Right lobe of liver (tissue), 6 donors: ENCODE measurements at regions not wholly inside any gene's neighbourhood (a gene's known extent, or its start where the extent isn't known, plus 50 kb on each side); places are given as distances from the start of the nearest gene placed in this dataset.
"Not testable (repeated sequence)": the region's sequence is repeated elsewhere in the genome, so short reads cannot be mapped to it uniquely, and the experiment has no call there.

Source experiments
- ATAC-seq, 4 donors: fragments of 200-7000 bp; cut with Tn5 transposase; one replicate each; pipeline ENCODE4 v1.9.1; 2020; ENCODE audit warnings: mild to moderate bottlenecking in 4 of 4, moderate library complexity in 4 of 4
- DNase-seq, 3 donors: peaks; one replicate each; pipeline ENCODE4 v3.0.0-alpha.2; 2020
- H3K27ac ChIP-seq, 3 donors: fragments of 200-600 bp; one replicate each; pipeline ENCODE4 v1.8.0; 2022
- H3K27me3 ChIP-seq, 2 donors: fragments of 200-600 bp; one replicate each; pipeline ENCODE4 v1.8.0; 2022
- H3K36me3 ChIP-seq, 4 donors: fragments of 200-600 bp; sonication (generic) in 1 of 4; one replicate each; pipeline versions ENCODE4 v1.5.1 to v1.8.0; 2017 to 2022; ENCODE audit warnings: control low read depth in 1 of 4
- H3K4me1 ChIP-seq, 4 donors: fragments of 200-600 bp; sonication (generic) in 1 of 4; one replicate each; pipeline versions ENCODE4 v1.5.1 to v1.8.0; 2017 to 2022; ENCODE audit warnings: control low read depth in 1 of 4
- H3K4me3 ChIP-seq, 3 donors: fragments of 200-600 bp; one replicate each; pipeline ENCODE4 v1.8.0; 2022
- H3K9me3 ChIP-seq, 4 donors: fragments of 200-600 bp; sonication (generic) in 1 of 4; one replicate each; pipeline versions ENCODE4 v1.5.1 to v1.8.0; 2017 to 2022; ENCODE audit warnings: control low read depth in 1 of 4
- POLR2A ChIP-seq: fragments of 450-650 bp; IDR thresholded peaks from one replicate; pipeline ENCODE4 v1.6.1; 2017; ENCODE audit warnings: antibody characterized with exemption, mild to moderate bottlenecking
- WGBS: methylation state at CpG from one replicate; pipeline ENCODE4 v1.1.6; 2018; ENCODE audit warnings: low coverage, low lambda C conversion rate; ENCODE audit not compliant: insufficient coverage; ENCODE audit errors: missing lambda C conversion rate; 5-methylcytosine and 5-hydroxymethylcytosine counted together
- intact Hi-C, 2 donors: fragments of 100-400 bp; cut with DNase I; formaldehyde crosslinking; loops; one replicate each; pipeline versions ENCODE4 v1.11.2 to v1.14.1; 2022
- TF ChIP-seq, protein P1 (sequence below), 4 donors: fragments of 200-600 bp in 3 of 4; fragments of 450-650 bp in 1 of 4; IDR thresholded peaks; one replicate each; pipeline versions ENCODE4 v1.5.1 to v1.8.0; 2016 to 2022; ENCODE audit warnings: antibody characterized with exemption in 4 of 4, mild to moderate bottlenecking in 2 of 4
- donor health status: DM: no; HTN: yes; CAD: no.
- donor health status: DM: no; HTN: no; CAD: no.
- donor health status: DM: no; HTN: no; CAD: no.
- donor health status: DM: no; HTN: yes; CAD: no.
- donor health status: DM: no; HTN: yes; CAD: no.

- Histone ChIP-seq H3K36me3 (no peaks in the 10 kb centered on the region), H3K9me3 (no peaks in the 10 kb centered on the region), H3K4me3 (peak overlapping the region; percentile 58 to 66 (median 65)), H3K4me1 (no peaks in the 10 kb centered on the region), H3K27me3 (no peaks in the 10 kb centered on the region), H3K27ac (peak overlapping the region in 2 of 3 donors; percentile 22 to 43)
- ATAC-seq (peak; percentile 94 to 97 (median 97)), DNase-seq (peak; percentile 75 to 85 (median 83))
- TF ChIP-seq, protein P1, sequence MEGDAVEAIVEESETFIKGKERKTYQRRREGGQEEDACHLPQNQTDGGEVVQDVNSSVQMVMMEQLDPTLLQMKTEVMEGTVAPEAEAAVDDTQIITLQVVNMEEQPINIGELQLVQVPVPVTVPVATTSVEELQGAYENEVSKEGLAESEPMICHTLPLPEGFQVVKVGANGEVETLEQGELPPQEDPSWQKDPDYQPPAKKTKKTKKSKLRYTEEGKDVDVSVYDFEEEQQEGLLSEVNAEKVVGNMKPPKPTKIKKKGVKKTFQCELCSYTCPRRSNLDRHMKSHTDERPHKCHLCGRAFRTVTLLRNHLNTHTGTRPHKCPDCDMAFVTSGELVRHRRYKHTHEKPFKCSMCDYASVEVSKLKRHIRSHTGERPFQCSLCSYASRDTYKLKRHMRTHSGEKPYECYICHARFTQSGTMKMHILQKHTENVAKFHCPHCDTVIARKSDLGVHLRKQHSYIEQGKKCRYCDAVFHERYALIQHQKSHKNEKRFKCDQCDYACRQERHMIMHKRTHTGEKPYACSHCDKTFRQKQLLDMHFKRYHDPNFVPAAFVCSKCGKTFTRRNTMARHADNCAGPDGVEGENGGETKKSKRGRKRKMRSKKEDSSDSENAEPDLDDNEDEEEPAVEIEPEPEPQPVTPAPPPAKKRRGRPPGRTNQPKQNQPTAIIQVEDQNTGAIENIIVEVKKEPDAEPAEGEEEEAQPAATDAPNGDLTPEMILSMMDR (IDR thresholded peaks at IDR 0.05), result peak; percentile 45 to 56 (median 50)
- TF ChIP-seq POLR2A, result peak; percentile 33
- intact Hi-C loops, result no loop called here
- 12% methylated on average over 19 of the region's 78 CpGs for WGBS
Observed at GRCh38 chr5:1594357-1595106, 70.8 kb upstream of the LPCAT1 start.

DNA sequence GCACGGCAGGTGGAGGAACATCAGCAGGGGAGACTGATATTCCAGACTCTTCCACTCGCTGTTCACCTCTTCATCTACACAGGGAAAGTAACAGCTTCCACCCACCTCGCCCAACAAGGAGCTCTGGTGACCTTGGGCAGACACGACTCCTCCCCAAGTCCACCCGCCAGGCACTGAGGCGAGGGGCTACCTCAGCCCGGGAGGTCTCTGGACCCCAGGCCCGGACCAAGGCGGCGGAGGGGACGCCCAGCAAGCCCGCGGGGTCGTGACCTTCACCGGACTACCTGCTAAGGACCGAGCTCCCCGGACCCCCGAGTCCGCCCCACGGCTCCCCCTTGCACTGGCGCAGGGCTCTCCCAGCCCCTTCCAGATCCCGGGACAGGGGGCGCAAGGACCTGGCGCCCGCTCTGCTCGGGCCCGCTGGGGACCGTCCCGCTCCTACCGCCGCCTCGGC lies 70.2 kb upstream of the LPCAT1 start:
- 27% methylated on average over 3 of the region's 32 CpGs for WGBS
- intact Hi-C loops, result no loop called here
- peak; percentile 4 to 33 (median 16) for ATAC-seq

DNA sequence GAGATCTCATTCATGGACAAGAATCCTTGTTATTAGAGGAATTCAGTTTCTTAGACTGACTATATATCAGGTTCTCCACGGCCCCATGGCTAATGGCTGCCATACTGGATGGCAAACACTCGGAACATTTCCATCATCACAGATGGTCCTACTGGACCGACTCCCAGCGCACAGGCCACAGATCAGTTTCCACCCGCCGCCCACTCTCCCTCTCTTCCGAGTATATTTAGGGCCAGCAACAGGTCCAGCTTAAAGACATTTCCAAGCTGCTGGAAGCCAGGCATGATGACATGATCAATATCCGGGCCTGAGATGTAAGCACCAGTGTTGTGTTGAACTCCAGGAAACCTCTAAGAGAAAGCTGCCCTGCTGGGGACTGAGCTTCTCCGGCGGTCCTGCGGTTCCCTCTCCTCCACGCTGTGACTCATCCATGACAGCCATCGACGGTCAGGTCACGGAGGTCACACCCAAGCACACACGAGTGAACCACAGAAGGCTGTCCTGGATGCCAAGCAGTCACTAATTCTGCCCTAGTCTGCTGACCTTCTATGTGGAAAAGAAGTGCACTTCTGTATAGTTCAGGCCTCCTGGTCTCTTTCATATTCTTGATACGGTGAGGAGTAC lies 64.4 kb upstream of the LPCAT1 start:
- peak in 1 of 4 donors; percentile 12 for ATAC-seq
- intact Hi-C loops, H3K27ac ChIP-seq, H3K4me1 ChIP-seq, H3K9me3 ChIP-seq, H3K27me3 ChIP-seq, DNase-seq, H3K36me3 ChIP-seq, H3K4me3 ChIP-seq: not testable (repeated sequence)
- WGBS, result 67% methylated on average over 4 of the region's 17 CpGs

More for the DNA sequence above, 70.2 kb upstream of the LPCAT1 start:
- Histone ChIP-seq H3K4me1 (no peaks in the 10 kb centered on the region), H3K27me3 (no peaks in the 10 kb centered on the region), H3K4me3 (peak overlapping the region; percentile 58 to 66 (median 65)), H3K9me3 (no peaks in the 10 kb centered on the region), H3K27ac (peak overlapping the region in 2 of 3 donors; percentile 22 to 43), H3K36me3 (no peaks in the 10 kb centered on the region)
- TF ChIP-seq POLR2A, result no peak
- TF ChIP-seq, protein P1 (IDR thresholded peaks at IDR 0.05), result no peak
- peak in 1 of 3 donors; percentile 33 for DNase-seq

DNA sequence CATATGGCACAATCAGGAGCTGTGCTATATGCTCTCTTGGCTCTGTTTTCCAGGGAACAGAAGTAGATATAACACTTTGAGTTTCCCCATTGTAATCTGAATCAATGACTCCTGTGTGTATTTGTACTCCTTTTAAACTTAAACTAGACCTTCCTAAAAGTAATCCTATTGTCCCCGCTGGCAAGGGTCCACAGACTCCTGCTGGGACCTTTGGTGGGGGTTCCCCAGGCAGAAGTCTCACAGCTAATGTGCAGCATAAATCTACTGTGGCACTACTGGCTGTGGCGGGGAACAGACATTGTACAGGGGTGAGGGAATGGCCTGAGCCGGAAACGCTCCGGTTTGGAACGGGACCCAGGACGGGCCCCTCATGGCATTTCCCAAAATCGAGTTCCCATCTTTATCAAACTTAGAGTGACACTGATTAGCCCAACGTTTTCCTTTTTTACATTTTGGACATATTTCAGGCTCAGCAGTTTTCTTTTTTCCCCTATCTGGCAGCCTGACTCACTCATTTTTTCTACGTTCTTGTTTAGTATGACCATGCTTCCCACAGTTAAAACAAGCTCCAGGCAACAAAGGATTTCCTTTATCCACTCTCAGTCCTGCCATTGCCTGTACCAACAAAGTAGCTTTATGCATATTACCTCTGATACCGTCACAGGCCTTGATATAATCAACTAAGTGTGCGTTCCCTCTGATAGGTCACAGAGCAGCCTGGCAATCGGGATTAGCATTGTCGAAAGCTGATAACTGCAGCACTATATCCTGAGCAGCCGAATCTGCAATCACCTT lies 59.5 kb upstream of the LPCAT1 start:
- H3K36me3 ChIP-seq, H3K9me3 ChIP-seq, H3K27me3 ChIP-seq, H3K4me3 ChIP-seq, H3K27ac ChIP-seq, H3K4me1 ChIP-seq, intact Hi-C loops, DNase-seq, ATAC-seq: not testable (repeated sequence)
- WGBS, result 79% methylated on average over 15 of the region's 15 CpGs

DNA sequence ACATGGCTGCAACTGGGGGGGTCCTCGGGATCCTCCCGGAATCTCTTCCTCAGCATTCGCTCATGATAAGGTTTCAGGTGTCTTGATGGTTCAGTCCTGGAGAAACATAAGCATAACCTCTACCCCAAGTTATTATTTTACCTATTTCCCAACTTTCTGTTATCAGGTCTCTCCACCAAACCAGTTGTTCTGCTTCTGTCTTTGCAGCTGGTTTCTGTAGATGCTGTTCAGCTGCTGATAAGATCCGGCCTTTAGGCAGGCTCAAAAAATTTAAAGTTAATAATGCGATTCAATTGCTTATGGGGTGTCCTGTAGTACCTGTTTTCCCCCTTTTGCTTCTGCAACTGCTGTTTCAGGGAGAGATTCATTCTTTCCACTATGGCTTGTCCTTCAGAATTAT lies 55.6 kb upstream of the LPCAT1 start:
- H3K9me3 ChIP-seq, H3K27me3 ChIP-seq, DNase-seq, ATAC-seq, H3K27ac ChIP-seq, H3K4me1 ChIP-seq, H3K4me3 ChIP-seq, intact Hi-C loops, H3K36me3 ChIP-seq: not testable (repeated sequence)
- WGBS, result 95% methylated on average over 5 of the region's 5 CpGs

GRCh38 chr5:1576851-1577250 lies 53.1 kb upstream of the LPCAT1 start:
- H3K4me1 ChIP-seq, H3K9me3 ChIP-seq, DNase-seq, H3K27ac ChIP-seq, H3K27me3 ChIP-seq, H3K4me3 ChIP-seq, H3K36me3 ChIP-seq, intact Hi-C loops: not testable (repeated sequence)
- WGBS, result no CpG with 5 or more reads among the region's 7 CpGs
- ATAC-seq, result peak in 1 of 4 donors; percentile 21

DNA sequence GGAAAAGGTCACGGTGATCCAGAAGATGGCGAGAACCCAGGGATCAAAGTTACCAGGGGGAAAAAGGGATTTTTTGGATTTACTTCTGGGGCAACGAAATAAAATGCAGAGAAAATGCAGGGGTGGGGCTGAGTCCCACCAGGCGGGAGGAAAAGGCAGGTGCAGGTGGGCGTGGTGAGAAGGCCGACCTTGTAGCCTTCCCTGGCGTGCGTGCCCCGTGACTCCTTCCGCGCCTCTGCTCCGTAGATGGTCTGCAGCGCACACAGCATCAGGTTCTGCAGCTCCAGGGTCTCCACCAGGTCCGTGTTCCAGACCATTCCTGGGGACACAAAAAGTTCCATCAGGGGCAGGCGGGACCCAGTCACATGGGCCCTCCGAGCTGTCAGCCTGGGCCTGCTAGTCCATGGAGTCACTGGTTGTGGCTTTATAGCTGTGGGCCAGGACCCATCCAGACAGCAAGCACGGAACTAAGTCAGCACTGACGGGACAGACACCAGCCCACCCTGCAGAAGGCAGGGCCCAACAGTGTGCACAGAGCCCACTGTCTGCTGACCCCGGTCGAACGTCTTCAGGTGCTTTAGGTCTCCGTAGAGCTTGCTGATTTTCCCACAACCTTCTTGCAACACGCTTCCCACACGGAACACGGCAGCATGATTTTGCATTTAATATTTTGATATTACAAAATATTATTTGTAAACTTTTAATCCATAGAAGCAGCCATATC lies 52.4 kb upstream of the LPCAT1 start:
- H3K27ac ChIP-seq, H3K9me3 ChIP-seq, DNase-seq, H3K4me3 ChIP-seq, H3K36me3 ChIP-seq, intact Hi-C loops, H3K27me3 ChIP-seq: not testable (repeated sequence)
- peak in 2 of 4 donors; percentile 9 to 35 for ATAC-seq
- 93% methylated on average over 9 of the region's 25 CpGs for WGBS
- H3K4me1 ChIP-seq, result peaks cover 0 to 10% (median 2%) of the 10 kb centered on the region in 4 donors

GRCh38 chr5:1575491-1575890 lies 51.7 kb upstream of the LPCAT1 start:
- ATAC-seq, H3K27ac ChIP-seq, intact Hi-C loops, H3K27me3 ChIP-seq, H3K9me3 ChIP-seq, H3K36me3 ChIP-seq, DNase-seq, H3K4me3 ChIP-seq: not testable (repeated sequence)
- WGBS, result 57% methylated on average over 5 of the region's 5 CpGs
- H3K4me1 ChIP-seq, result peaks cover 0 to 12% (median 3%) of the 10 kb centered on the region in 4 donors
